ENCODE measurements at regions not wholly inside any gene's neighbourhood (a gene's known extent, or its start where the extent isn't known, plus 50 kb on each side); places are given as distances from the start of the nearest gene placed in this dataset.
"Not testable (repeated sequence)": the region's sequence is repeated elsewhere in the genome, so short reads cannot be mapped to it uniquely, and the experiment has no call there.

DNA sequence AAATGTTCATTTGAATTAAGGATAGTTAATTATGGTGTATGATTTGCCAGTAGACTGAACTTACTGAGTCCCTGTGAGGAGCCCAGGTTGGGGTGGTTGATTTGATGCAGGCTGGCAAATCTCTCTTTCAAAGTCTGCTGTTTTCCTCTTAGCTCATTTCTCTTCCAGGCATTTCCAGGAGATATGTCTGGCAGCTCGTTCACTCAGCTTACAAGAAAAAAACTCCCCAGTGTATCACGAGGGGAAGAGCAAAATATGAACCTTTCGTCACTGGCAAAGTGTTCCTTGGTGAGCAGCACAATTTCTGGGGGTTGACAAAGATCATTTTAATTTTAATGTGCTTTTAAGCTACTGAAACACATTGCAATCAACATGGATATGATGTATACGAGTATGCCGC, 244.2 kb downstream of the CBLL2 start:
- DNase-seq (ENCODE audit: low spot score): no peak
- intact Hi-C loops (cut with DNase I): no loop called here

DNA sequence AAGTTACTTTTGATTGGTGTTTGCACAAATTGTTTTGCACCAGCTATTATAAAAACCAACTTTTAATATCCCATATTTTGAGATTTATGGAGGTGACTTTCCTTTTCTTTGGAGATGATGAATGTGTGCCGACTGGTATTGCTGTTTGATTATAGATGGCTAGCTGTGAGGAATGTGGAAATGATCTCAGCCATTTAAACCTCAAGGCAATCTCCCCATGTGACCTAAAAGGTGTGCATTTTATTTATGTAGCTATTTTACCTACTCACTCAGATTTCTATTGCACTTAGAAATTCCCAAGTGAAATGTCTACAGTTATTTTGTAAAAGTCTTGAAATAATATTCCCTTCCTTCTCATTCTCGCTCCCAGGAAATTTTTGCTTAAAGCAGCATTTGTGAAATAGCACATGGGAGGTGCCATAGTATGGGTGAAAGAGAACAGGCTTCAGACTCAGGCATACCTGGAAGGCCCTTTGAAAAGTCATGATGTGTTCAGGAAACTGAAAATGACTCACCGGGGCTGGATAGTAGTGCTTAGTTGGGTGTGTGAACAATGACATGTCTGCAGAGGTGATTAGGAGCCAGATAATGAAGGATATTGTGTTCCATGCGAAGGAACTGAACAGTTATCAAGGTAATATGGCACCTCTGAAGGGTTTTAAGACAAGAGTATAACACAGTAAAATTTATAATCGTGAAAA, 247.6 kb downstream of the CBLL2 start:
- intact Hi-C loops (cut with DNase I): no loop called here
- no peak for DNase-seq (ENCODE audit: low spot score)

GRCh38 chrX:22526339-22526738, 253.6 kb downstream of the CBLL2 start:
- intact Hi-C loops (cut with DNase I): no loop called here

DNA sequence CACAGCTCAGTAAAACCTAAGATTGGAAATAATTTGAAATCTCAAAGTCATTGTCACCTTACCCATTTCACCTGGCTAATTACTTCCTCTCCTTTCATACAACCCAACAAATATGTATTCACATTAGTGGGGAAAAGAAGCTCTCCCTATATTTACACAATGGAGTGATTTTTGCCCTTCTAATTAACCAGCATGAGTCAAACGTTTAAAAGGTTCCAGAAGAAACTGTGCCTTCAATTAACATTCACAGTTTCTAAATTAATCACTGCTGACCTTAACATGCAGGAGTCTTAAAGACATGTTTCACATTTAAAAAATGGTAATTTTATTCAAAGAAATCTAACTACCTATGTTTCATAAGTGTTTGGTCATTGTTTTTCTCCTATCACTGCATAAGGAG, 254.6 kb downstream of the CBLL2 start:
- DNase-seq (ENCODE audit: low spot score): no peak
- intact Hi-C loops (cut with DNase I): no loop called here

More at GRCh38 chrX:22526339-22526738, 253.6 kb downstream of the CBLL2 start:
- DNase-seq (ENCODE audit: low spot score): no peak

DNA sequence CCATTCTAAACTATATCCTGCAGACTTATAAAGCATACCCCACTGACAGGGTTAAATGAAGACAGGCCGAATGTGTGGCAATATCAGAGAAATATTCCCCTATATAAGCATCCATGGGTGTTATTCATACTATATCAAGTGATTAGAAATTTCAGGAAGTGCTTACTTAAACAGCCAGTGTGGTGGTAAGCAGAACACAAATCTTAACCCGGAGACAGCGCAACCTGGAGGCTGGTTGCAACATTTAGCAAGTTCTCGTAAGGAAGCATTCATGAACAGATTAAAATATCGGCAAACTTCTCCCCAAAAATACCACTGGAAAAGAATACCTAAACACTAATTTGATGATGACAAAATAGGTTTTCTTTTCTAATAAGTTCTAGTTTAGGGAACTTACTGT, 261.2 kb downstream of the CBLL2 start:
- intact Hi-C loops (cut with DNase I): no loop called here
- no peak for DNase-seq (ENCODE audit: low spot score)

DNA sequence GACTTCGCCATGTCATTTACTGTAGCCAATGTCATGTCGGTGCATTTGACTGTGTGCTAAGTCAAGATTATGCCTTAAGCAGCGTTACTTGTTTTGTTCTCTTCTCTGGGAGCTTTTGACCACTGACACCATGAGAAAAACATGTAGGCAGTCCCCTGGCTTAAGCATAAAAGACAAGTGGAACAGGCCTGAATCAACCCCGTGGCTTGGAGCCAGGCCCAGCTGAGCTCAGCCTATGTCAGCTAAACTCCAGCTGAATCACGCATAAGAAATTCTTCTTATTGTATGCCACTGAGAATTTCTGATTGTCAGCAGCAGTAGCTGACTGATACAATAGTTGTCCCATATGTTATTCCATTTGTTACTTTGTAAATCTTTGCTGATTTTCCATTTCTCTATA, 261.9 kb downstream of the CBLL2 start:
- no peak for DNase-seq (ENCODE audit: low spot score)
- intact Hi-C loops (cut with DNase I): no loop called here

GRCh38 chrX:22536746-22537304, 264.1 kb downstream of the CBLL2 start:
- intact Hi-C loops (cut with DNase I): no loop called here
- no peak for DNase-seq (ENCODE audit: low spot score)

- intact Hi-C loops (cut with DNase I): no loop called here
- DNase-seq (ENCODE audit: low spot score): no peak
Measured at GRCh38 chrX:22538580-22538979, 265.9 kb downstream of the CBLL2 start.

DNA sequence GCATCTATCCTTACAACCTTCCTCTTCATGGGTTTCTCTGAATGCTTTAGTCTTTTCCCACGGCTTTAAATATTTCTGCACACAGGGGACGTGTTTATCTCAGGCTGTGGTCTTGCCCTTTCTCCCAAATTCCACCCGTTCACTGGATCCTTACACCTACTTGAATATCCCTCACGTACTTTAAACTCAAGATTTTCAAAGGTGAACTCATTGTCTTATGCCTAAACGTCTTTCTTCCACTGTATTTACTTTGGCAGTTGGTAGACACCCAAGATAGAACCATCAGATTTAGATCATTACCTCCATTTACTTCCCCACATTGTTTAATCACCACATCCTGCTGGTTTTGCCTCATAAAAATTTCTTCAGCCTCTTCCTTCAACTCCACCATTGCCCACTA, 269.2 kb downstream of the CBLL2 start:
- no peak for DNase-seq (ENCODE audit: low spot score)
- intact Hi-C loops (cut with DNase I): no loop called here

GRCh38 chrX:22542641-22543040, 269.9 kb downstream of the CBLL2 start:
- no peak for DNase-seq (ENCODE audit: low spot score)
- intact Hi-C loops (cut with DNase I): no loop called here

DNA sequence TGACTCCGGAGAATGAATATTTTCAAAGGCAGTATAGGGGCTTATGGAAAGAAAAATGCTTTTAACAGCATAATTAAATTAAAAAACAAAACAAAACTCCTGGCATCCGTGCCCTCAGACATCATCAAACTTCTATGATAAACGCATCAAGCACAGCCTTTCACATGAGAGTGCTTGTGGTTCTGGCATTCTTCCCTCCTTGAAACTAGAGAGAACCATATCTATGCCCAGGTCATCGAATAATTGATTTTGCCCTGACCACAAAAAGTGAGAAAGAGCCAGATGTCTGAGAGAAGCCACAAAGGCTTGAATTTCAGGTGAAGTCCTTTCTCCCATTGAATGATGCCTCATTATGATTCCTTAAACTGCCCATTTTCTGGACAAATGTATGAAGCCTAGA, 286.8 kb downstream of the CBLL2 start:
- intact Hi-C loops (cut with DNase I): no loop called here
- DNase-seq (ENCODE audit: low spot score): no peak

GRCh38 chrX:22575161-22575845, 302.6 kb downstream of the CBLL2 start:
- no peak for DNase-seq (ENCODE audit: low spot score)
- intact Hi-C loops (cut with DNase I): no loop called here

DNA sequence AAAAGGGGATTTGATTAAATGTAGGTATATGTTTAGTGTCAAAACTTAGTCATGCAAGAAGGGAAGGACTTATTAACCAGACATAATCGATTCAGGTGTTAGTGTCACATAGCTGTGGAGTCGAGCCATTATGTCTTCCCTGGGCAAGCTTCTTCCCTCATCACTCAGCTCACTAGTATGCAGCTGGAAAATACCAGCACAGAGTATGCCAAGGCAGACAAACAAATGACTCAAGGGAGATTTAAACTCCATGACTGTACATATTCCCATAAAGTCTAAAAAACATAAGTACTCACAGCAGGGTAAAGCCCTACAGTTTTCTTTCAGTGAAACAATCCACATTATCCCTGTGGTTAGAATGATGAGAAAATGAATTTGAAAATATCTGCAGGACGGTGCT, 304.5 kb downstream of the CBLL2 start:
- no peak for DNase-seq (ENCODE audit: low spot score)
- intact Hi-C loops (cut with DNase I): no loop called here

DNA sequence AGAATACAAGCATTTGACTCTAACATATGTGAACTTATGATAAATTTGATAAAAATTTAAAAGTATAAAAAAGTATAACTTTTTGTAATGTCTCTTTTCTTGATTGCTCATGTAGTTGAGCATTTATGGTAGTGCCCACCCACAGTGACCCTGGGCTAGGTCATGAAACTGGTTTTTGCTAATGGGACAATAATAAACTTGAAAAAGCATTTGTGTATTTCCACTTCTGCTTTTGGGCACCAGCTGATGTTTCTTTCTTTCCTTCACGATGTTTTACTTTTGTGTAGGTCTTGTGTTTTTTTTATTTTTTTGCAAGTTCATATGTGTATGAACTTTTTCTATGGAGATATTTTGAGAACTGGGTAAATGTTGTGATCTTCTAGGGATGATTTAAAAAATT, 313.1 kb downstream of the CBLL2 start:
- intact Hi-C loops (cut with DNase I): no loop called here

DNA sequence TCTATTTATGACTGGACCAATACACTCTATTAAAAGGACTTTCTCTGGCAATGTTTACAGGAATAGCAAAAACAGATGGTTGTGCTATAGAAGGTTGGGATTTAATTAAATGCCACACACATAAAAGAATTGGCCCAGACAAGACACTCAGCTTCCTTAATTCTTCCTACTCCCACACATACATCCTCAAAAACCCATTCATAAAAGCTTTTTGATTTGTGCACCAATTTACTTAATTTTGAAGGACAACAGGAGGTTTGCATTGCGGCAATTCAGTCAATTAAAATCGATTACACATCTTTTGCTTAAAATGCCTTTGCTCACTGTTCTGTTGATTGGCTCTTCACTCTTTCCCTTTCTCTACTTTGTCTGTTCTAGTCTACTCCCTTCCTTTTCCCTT, 317.1 kb downstream of the CBLL2 start:
- intact Hi-C loops (cut with DNase I): no loop called here
- no peak for DNase-seq (ENCODE audit: low spot score)

More for the DNA sequence above, 313.1 kb downstream of the CBLL2 start:
- no peak for DNase-seq (ENCODE audit: low spot score)

GRCh38 chrX:22594766-22595165, 322.1 kb downstream of the CBLL2 start:
- no peak for DNase-seq (ENCODE audit: low spot score)
- intact Hi-C loops (cut with DNase I): no loop called here

DNA sequence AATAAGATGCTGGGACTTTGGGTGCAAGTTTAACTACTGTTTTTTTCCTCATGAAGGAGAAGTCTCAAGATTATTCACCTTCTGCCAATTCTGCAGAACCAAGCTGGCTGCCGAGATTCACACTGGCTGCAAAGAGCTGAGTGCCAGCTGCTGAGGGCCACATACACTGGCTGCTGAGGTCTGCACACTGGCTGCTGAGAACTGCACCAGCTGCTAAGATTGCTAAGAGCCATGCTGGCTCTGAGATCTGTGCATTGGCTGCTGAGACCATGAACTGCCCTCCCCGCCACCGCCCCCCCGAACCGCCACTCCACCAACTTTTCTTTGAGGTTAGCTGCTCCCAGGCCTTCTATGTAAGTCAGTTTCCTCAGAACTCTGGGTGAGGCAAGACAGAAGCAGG, 330.3 kb downstream of the CBLL2 start:
- intact Hi-C loops (cut with DNase I): no loop called here
- DNase-seq (ENCODE audit: low spot score): no peak

GRCh38 chrX:22609452-22609851, 336.7 kb downstream of the CBLL2 start:
- DNase-seq (ENCODE audit: low spot score): peak; percentile 53
- intact Hi-C loops (cut with DNase I): not testable (repeated sequence)

GRCh38 chrX:22616867-22617266, 344.2 kb downstream of the CBLL2 start:
- intact Hi-C loops (cut with DNase I): no loop called here
- DNase-seq (ENCODE audit: low spot score): no peak

- DNase-seq (ENCODE audit: low spot score): no peak
- intact Hi-C loops (cut with DNase I): no loop called here
Measured at GRCh38 chrX:22627576-22627975, 354.9 kb downstream of the CBLL2 start.

- intact Hi-C loops (cut with DNase I): no loop called here
- no peak for DNase-seq (ENCODE audit: low spot score)
Measured at GRCh38 chrX:22628275-22628674, 355.6 kb downstream of the CBLL2 start.

Data from posterior vena cava (tissue), 2 donors.